ENCODE measurements at regions not wholly inside any gene's neighbourhood (a gene's known extent, or its start where the extent isn't known, plus 50 kb on each side); places are given as distances from the start of the nearest gene placed in this dataset.
A peak's percentile ranks its signal among the peaks of the same experiment; 100 is the strongest.

DNA sequence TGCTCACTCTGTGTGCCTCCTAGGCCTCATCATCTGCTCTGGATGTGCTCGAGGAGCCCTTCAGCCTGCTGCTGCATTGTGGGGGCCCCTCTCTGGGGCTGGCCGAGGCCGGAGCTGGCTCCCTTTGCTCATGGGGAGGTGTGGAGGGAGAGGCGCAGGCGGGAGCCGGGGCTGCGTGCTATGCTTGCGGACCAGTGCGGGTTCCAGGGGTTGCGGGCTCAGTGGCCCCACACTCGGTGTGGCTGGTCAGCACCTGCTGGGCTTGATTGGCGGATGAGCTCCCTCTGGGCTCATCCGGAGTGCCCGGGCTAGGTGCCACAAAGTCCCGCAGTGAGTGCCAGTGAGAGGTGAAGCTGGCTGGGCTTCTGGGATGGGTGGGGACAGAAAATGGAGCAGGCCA is 264.2 kb downstream of the SI start:
- Histone ChIP-seq H3K27me3 (ENCODE audit: control insufficient read depth in 3 of 3, insufficient read depth in 3 of 3, low read length in 2 of 3) (no peaks in the 10 kb centered on the region), H3K4me1 (ENCODE audit: control insufficient read depth in 5 of 5, insufficient read depth in 5 of 5, low read length in 5 of 5) (no peaks in the 10 kb centered on the region), H3K9ac (ENCODE audit: insufficient read depth in 1 of 2, low read length in 2 of 2) (no peak overlapping the region), H3K9me3 (ENCODE audit: control insufficient read depth in 4 of 4, insufficient read depth in 3 of 4, low read length in 3 of 4) (peaks cover 0 to 3% (median 0%) of the 10 kb centered on the region in 4 donors), H3K4me3 (no peak overlapping the region), H3K36me3 (ENCODE audit: control insufficient read depth in 4 of 4, insufficient read depth in 4 of 4, low read length in 4 of 4) (no peaks in the 10 kb centered on the region), H3K27ac (ENCODE audit: low read depth in 1 of 2, low read length in 1 of 2) (no peak overlapping the region)
- WGBS, 2 donors: 94 to 95% methylated on average over 15 of the region's 15 CpGs
- DNase-seq (no peak), ATAC-seq (ENCODE audit: insufficient read depth, low FRiP score) (no peak)
- no peak for TF ChIP-seq CTCF (IDR thresholded peaks at IDR 0.05; ENCODE audit: control extremely low read depth, extremely low read depth)

GRCh38 chr3:164812042-164812441 is 266.3 kb downstream of the SI start:
- WGBS, 2 donors: 85 to 92% methylated on average over 6 of the region's 6 CpGs
- DNase-seq (no peak), ATAC-seq (ENCODE audit: insufficient read depth, low FRiP score) (no peak)
- H3K4me1 ChIP-seq (ENCODE audit: control insufficient read depth in 5 of 5, insufficient read depth in 5 of 5, low read length in 5 of 5): no peaks in the 10 kb centered on the region
- no peak overlapping the region for H3K27ac ChIP-seq (ENCODE audit: low read depth in 1 of 2, low read length in 1 of 2)
- H3K9ac ChIP-seq (ENCODE audit: insufficient read depth in 1 of 2, low read length in 2 of 2): no peak overlapping the region
- H3K27me3 ChIP-seq (ENCODE audit: control insufficient read depth in 3 of 3, insufficient read depth in 3 of 3, low read length in 2 of 3): no peaks in the 10 kb centered on the region
- H3K4me3 ChIP-seq: no peak overlapping the region
- no peaks in the 10 kb centered on the region for H3K36me3 ChIP-seq (ENCODE audit: control insufficient read depth in 4 of 4, insufficient read depth in 4 of 4, low read length in 4 of 4)
- TF ChIP-seq CTCF (IDR thresholded peaks at IDR 0.05; ENCODE audit: control extremely low read depth, extremely low read depth): no peak
- no peaks in the 10 kb centered on the region for H3K9me3 ChIP-seq (ENCODE audit: control insufficient read depth in 4 of 4, insufficient read depth in 3 of 4, low read length in 3 of 4)

- 61 to 79% methylated on average over 2 of the region's 2 CpGs for WGBS, 2 donors
- Histone ChIP-seq H3K4me1 (ENCODE audit: control insufficient read depth in 5 of 5, insufficient read depth in 5 of 5, low read length in 5 of 5) (no peaks in the 10 kb centered on the region), H3K9ac (ENCODE audit: insufficient read depth in 1 of 2, low read length in 2 of 2) (no peak overlapping the region), H3K27me3 (ENCODE audit: control insufficient read depth in 3 of 3, insufficient read depth in 3 of 3, low read length in 2 of 3) (no peaks in the 10 kb centered on the region), H3K27ac (ENCODE audit: low read depth in 1 of 2, low read length in 1 of 2) (no peak overlapping the region), H3K4me3 (no peak overlapping the region), H3K9me3 (ENCODE audit: control insufficient read depth in 4 of 4, insufficient read depth in 3 of 4, low read length in 3 of 4) (no peaks in the 10 kb centered on the region), H3K36me3 (ENCODE audit: control insufficient read depth in 4 of 4, insufficient read depth in 4 of 4, low read length in 4 of 4) (no peaks in the 10 kb centered on the region)
- DNase-seq (peak in 2 of 3 donors; percentile 1 to 8), ATAC-seq (ENCODE audit: insufficient read depth, low FRiP score) (no peak)
- no peak for TF ChIP-seq CTCF (IDR thresholded peaks at IDR 0.05; ENCODE audit: control extremely low read depth, extremely low read depth)
Observed at GRCh38 chr3:164806188-164806587, 272.1 kb downstream of the SI start.

GRCh38 chr3:164794099-164794498 is 284.2 kb downstream of the SI start:
- no peak overlapping the region for H3K27ac ChIP-seq (ENCODE audit: low read depth in 1 of 2, low read length in 1 of 2)
- peaks cover 0 to 2% (median 0%) of the 10 kb centered on the region in 4 donors for H3K9me3 ChIP-seq (ENCODE audit: control insufficient read depth in 4 of 4, insufficient read depth in 3 of 4, low read length in 3 of 4)
- ATAC-seq (ENCODE audit: insufficient read depth, low FRiP score) (no peak), DNase-seq (no peak)
- H3K36me3 ChIP-seq (ENCODE audit: control insufficient read depth in 4 of 4, insufficient read depth in 4 of 4, low read length in 4 of 4): no peaks in the 10 kb centered on the region
- 80 to 87% methylated on average over 1 of the region's 1 CpG for WGBS, 2 donors
- TF ChIP-seq CTCF (IDR thresholded peaks at IDR 0.05; ENCODE audit: control extremely low read depth, extremely low read depth): no peak
- no peak overlapping the region for H3K4me3 ChIP-seq
- H3K27me3 ChIP-seq (ENCODE audit: control insufficient read depth in 3 of 3, insufficient read depth in 3 of 3, low read length in 2 of 3): no peaks in the 10 kb centered on the region
- no peaks in the 10 kb centered on the region for H3K4me1 ChIP-seq (ENCODE audit: control insufficient read depth in 5 of 5, insufficient read depth in 5 of 5, low read length in 5 of 5)
- no peak overlapping the region for H3K9ac ChIP-seq (ENCODE audit: insufficient read depth in 1 of 2, low read length in 2 of 2)

Data from lung (tissue), 11 donors.